Astrocyte (in vitro differentiated cells and primary cell): ENCODE measurements at regions not wholly inside any gene's neighbourhood (a gene's known extent, or its start where the extent isn't known, plus 50 kb on each side); places are given as distances from the start of the nearest gene placed in this dataset.

ENCODE experiments used
- DNase-seq: peaks from one replicate; pipeline ENCODE4 v3.0.0-alpha.2; 2010; ENCODE audit warnings: low read depth
- FAIRE-seq: peaks from 2 replicates; lab custom pipeline; 2011; peaks lifted over from hg19 to GRCh38; lab: Jason Lieb, UNC
- H2AFZ ChIP-seq: 2 replicates; pipeline ENCODE4 v1.6.0; 2012; ENCODE audit warnings: low read depth, low read length, inconsistent platforms
- H3K27ac ChIP-seq: 2 replicates; pipeline ENCODE4 v1.5.1; 2011; ENCODE audit warnings: low read depth, low read length, inconsistent platforms
- H3K27me3 ChIP-seq: 2 replicates; pipeline ENCODE4 v1.6.0; 2011; ENCODE audit warnings: low read length, inconsistent platforms; ENCODE audit not compliant: insufficient read depth
- H3K36me3 ChIP-seq: 2 replicates; pipeline ENCODE4 v1.5.1; 2011; ENCODE audit warnings: low read length, inconsistent platforms; ENCODE audit not compliant: insufficient read depth
- H3K4me1 ChIP-seq: 2 replicates; pipeline ENCODE4 v1.5.1; 2011; ENCODE audit warnings: low read length, inconsistent platforms; ENCODE audit not compliant: insufficient read depth
- H3K4me2 ChIP-seq: 2 replicates; pipeline ENCODE4 v1.6.0; 2012; ENCODE audit warnings: low read length, inconsistent platforms
- H3K4me3 ChIP-seq: 2 replicates; pipeline ENCODE4 v1.5.1; 2011; ENCODE audit warnings: low read depth, mild to moderate bottlenecking, low read length, inconsistent platforms; ENCODE audit not compliant: insufficient read depth
- H3K79me2 ChIP-seq: 2 replicates; pipeline ENCODE4 v1.6.0; 2012; ENCODE audit warnings: mild to moderate bottlenecking, low read length, inconsistent platforms; ENCODE audit not compliant: insufficient read depth
- H3K9ac ChIP-seq: 2 replicates; pipeline ENCODE4 v1.6.0; 2012; ENCODE audit warnings: mild to moderate bottlenecking, low read length, inconsistent platforms
- H3K9me3 ChIP-seq: 2 replicates; pipeline ENCODE4 v1.5.1; 2012; ENCODE audit warnings: low read depth, mild to moderate bottlenecking, low read length, inconsistent platforms; ENCODE audit not compliant: insufficient read depth
- H4K20me1 ChIP-seq: 2 replicates; pipeline ENCODE4 v1.6.0; 2012; ENCODE audit warnings: low read length, inconsistent platforms; ENCODE audit not compliant: insufficient read depth
- H3K27ac Mint-ChIP-seq: one replicate; pipeline ENCODE4 v1.8.0; 2021; ENCODE audit warnings: mild to moderate bottlenecking, mixed read lengths; ENCODE audit not compliant: unreplicated experiment
- H3K27me3 Mint-ChIP-seq: one replicate; pipeline ENCODE4 v1.8.0; 2021; ENCODE audit warnings: low read depth, mixed read lengths; ENCODE audit not compliant: unreplicated experiment
- H3K36me3 Mint-ChIP-seq: one replicate; pipeline ENCODE4 v1.8.0; 2021; ENCODE audit warnings: low read depth, mixed read lengths; ENCODE audit not compliant: unreplicated experiment
- H3K4me1 Mint-ChIP-seq: one replicate; pipeline ENCODE4 v1.8.0; 2021; ENCODE audit warnings: low read depth, mixed read lengths; ENCODE audit not compliant: unreplicated experiment
- H3K4me3 Mint-ChIP-seq: one replicate; pipeline ENCODE4 v1.8.0; 2021; ENCODE audit warnings: mild to moderate bottlenecking, moderate library complexity, mixed read lengths; ENCODE audit not compliant: unreplicated experiment
- H3K9me3 Mint-ChIP-seq: one replicate; pipeline ENCODE4 v1.8.0; 2021; ENCODE audit warnings: mild to moderate bottlenecking, mixed read lengths; ENCODE audit not compliant: unreplicated experiment
- CTCF ChIP-seq: IDR thresholded peaks from 2 replicates; pipeline ENCODE4 v1.5.1; 2011; ENCODE audit warnings: low read depth, mild to moderate bottlenecking, inconsistent platforms, low read length, moderate library complexity; ENCODE audit not compliant: insufficient read depth
- EZH2 ChIP-seq: IDR thresholded peaks from 2 replicates; pipeline ENCODE4 v1.6.1; 2012; ENCODE audit warnings: mild to moderate bottlenecking, low read length, inconsistent platforms; ENCODE audit not compliant: insufficient read depth

GRCh38 chr4:105092356-105092755 lies 54.3 kb upstream of the TET2 start:
- Histone ChIP-seq H3K36me3 (no peaks in the 10 kb centered on the region), H3K27me3 (no peaks in the 10 kb centered on the region), H2AFZ (no peak overlapping the region), H3K4me1 (peaks cover 23% of the 10 kb centered on the region), H3K79me2 (no peaks in the 10 kb centered on the region), H3K4me3 (no peak overlapping the region), H3K4me2 (peak overlapping the region; percentile 31), H3K9ac (no peak overlapping the region), H4K20me1 (no peaks in the 10 kb centered on the region), H3K27ac (no peak overlapping the region), H3K9me3 (no peaks in the 10 kb centered on the region)
- H3K36me3 Mint-ChIP-seq = no peaks in the 10 kb centered on the region
- FAIRE-seq (peak; percentile 66), DNase-seq (peak; percentile 88)
- H3K4me3 Mint-ChIP-seq = no peak overlapping the region
- peaks cover 6% of the 10 kb centered on the region for H3K4me1 Mint-ChIP-seq
- H3K27ac Mint-ChIP-seq = no peak overlapping the region
- H3K27me3 Mint-ChIP-seq = no peaks in the 10 kb centered on the region
- peaks cover 4% of the 10 kb centered on the region for H3K9me3 Mint-ChIP-seq
- TF ChIP-seq CTCF (no peak), EZH2 (no peak)

GRCh38 chr4:105092768-105093167 lies 53.9 kb upstream of the TET2 start:
- Mint-ChIP-seq H3K36me3 (no peaks in the 10 kb centered on the region), H3K27me3 (no peaks in the 10 kb centered on the region), H3K4me3 (no peak overlapping the region), H3K4me1 (peaks cover 6% of the 10 kb centered on the region), H3K9me3 (peaks cover 6% of the 10 kb centered on the region), H3K27ac (no peak overlapping the region)
- H3K4me3 ChIP-seq = no peak overlapping the region
- DNase-seq (peak; percentile 46), FAIRE-seq (no peak)
- H3K27me3 ChIP-seq = no peaks in the 10 kb centered on the region
- no peaks in the 10 kb centered on the region for H4K20me1 ChIP-seq
- no peaks in the 10 kb centered on the region for H3K9me3 ChIP-seq
- H3K9ac ChIP-seq = no peak overlapping the region
- no peaks in the 10 kb centered on the region for H3K79me2 ChIP-seq
- no peaks in the 10 kb centered on the region for H3K36me3 ChIP-seq
- H2AFZ ChIP-seq = no peak overlapping the region
- peak overlapping the region; percentile 31 for H3K4me2 ChIP-seq
- H3K27ac ChIP-seq = no peak overlapping the region
- H3K4me1 ChIP-seq = peaks cover 19% of the 10 kb centered on the region
- no peak for TF ChIP-seq EZH2
- TF ChIP-seq CTCF = no peak

GRCh38 chr4:105093975-105094374 lies 52.7 kb upstream of the TET2 start:
- FAIRE-seq (peak; percentile 47), DNase-seq (peak; percentile 18)
- Mint-ChIP-seq H3K36me3 (no peaks in the 10 kb centered on the region), H3K4me1 (peaks cover 1% of the 10 kb centered on the region), H3K27ac (no peak overlapping the region), H3K27me3 (no peaks in the 10 kb centered on the region), H3K4me3 (no peak overlapping the region), H3K9me3 (peaks cover 12% of the 10 kb centered on the region)
- Histone ChIP-seq H3K4me3 (no peak overlapping the region), H3K79me2 (no peaks in the 10 kb centered on the region), H3K27ac (no peak overlapping the region), H2AFZ (no peak overlapping the region), H3K27me3 (no peaks in the 10 kb centered on the region), H3K9me3 (no peaks in the 10 kb centered on the region), H3K4me1 (peaks cover 10% of the 10 kb centered on the region), H3K9ac (no peak overlapping the region), H3K36me3 (no peaks in the 10 kb centered on the region), H4K20me1 (no peaks in the 10 kb centered on the region), H3K4me2 (no peak overlapping the region)
- TF ChIP-seq CTCF (no peak), EZH2 (no peak)
